ENCODE measurements at regions not wholly inside any gene's neighbourhood (a gene's known extent, or its start where the extent isn't known, plus 50 kb on each side); places are given as distances from the start of the nearest gene placed in this dataset.

- no peak for TF ChIP-seq CTCF (IDR thresholded peaks at IDR 0.05; ENCODE audit: low read depth, low read length)
These were observed 491.6 kb upstream of the ID2 start for GRCh38 chr2:8190279-8190678.

GRCh38 chr2:8191427-8191826 lies 490.4 kb upstream of the ID2 start:
- no peak overlapping the region for H3K4me3 ChIP-seq (ENCODE audit: low read depth, low read length)
- no peak for TF ChIP-seq CTCF (IDR thresholded peaks at IDR 0.05; ENCODE audit: low read depth, low read length)

More at GRCh38 chr2:8190279-8190678, 491.6 kb upstream of the ID2 start:
- no peak overlapping the region for H3K4me3 ChIP-seq (ENCODE audit: low read depth, low read length)

GRCh38 chr2:8193146-8193545 lies 488.7 kb upstream of the ID2 start:
- no peak for TF ChIP-seq CTCF (IDR thresholded peaks at IDR 0.05; ENCODE audit: low read depth, low read length)
- no peak overlapping the region for H3K4me3 ChIP-seq (ENCODE audit: low read depth, low read length)

- H3K4me3 ChIP-seq (ENCODE audit: low read depth, low read length), result no peak overlapping the region
- TF ChIP-seq CTCF (IDR thresholded peaks at IDR 0.05; ENCODE audit: low read depth, low read length), result no peak
These were observed 487.9 kb upstream of the ID2 start for GRCh38 chr2:8193686-8194615.

- TF ChIP-seq CTCF (IDR thresholded peaks at IDR 0.05; ENCODE audit: low read depth, low read length), result no peak
- no peak overlapping the region for H3K4me3 ChIP-seq (ENCODE audit: low read depth, low read length)
These were observed 486.1 kb upstream of the ID2 start for GRCh38 chr2:8195784-8196183.

- no peak overlapping the region for H3K4me3 ChIP-seq (ENCODE audit: low read depth, low read length)
- TF ChIP-seq CTCF (IDR thresholded peaks at IDR 0.05; ENCODE audit: low read depth, low read length), result no peak
These were observed 485.5 kb upstream of the ID2 start for GRCh38 chr2:8196316-8196715.

- TF ChIP-seq CTCF (IDR thresholded peaks at IDR 0.05; ENCODE audit: low read depth, low read length), result no peak
- H3K4me3 ChIP-seq (ENCODE audit: low read depth, low read length), result no peak overlapping the region
These were observed 484.8 kb upstream of the ID2 start for GRCh38 chr2:8197101-8197500.
